HG03097 (cell line): ENCODE measurements at regions not wholly inside any gene's neighbourhood (a gene's known extent, or its start where the extent isn't known, plus 50 kb on each side); places are given as distances from the start of the nearest gene placed in this dataset.

ENCODE experiments used
- ATAC-seq: cut with Tn5 transposase; IDR thresholded peaks from one replicate; pipeline ENCODE4 v1.9.1; 2021; ENCODE audit not compliant: unreplicated experiment, low FRiP score

DNA sequence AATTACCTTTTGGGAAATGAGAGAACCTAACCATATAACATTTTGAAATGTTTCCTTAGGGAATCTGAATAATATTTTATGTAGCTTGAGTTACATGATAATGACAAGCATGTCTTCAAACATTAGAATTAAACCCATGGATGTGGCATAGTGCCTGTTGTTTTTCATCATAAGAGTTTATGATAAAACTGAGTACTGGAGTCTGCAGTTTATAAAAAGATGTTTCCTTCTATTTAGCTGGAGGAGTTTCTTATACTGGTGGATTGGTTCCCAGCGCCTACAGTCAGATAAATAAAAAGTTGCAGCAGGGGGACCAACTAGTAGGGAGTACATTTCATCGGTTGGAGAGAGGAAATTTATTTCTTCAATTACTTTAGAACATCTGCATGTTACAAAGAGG, 70.1 kb upstream of the PCDH18 start:
- ATAC-seq, result no peak

DNA sequence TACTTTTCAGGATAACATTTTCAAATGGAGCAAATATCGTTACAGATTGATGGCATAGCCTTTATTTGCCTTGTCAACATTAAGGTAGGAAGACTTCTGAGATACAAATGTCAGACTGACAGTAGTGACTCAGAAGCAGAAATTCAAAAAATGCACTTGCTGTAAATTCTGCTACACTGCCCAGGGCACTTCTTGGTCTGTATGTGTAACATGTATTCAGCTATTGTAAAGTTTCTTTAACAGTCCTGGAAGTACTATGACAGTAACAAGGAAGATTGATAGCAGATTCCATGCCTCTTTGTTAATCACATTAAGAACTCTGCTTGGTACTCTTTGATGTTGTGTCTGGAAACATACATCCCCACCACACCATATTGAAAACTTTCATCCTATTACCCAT, 69.6 kb upstream of the PCDH18 start:
- ATAC-seq, result no peak

DNA sequence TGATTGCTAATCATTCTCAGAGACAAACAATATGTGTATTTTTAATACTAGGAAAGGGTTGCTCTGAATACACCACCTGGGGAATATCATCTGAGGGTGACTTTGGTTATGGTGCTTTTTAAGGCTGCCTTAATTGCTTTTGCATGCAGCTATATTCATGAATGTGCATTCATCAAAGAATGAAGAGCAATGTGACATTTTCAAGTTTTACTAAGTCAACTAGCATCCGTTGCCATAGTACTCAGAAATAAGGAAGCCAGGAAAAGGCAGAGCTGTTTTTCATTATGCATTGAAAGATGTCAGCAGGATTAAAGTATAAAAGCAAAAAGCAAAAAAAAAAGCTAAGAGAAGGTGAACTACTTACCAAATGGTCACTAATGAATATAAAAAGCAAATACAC, 67.4 kb upstream of the PCDH18 start:
- ATAC-seq, result no peak

DNA sequence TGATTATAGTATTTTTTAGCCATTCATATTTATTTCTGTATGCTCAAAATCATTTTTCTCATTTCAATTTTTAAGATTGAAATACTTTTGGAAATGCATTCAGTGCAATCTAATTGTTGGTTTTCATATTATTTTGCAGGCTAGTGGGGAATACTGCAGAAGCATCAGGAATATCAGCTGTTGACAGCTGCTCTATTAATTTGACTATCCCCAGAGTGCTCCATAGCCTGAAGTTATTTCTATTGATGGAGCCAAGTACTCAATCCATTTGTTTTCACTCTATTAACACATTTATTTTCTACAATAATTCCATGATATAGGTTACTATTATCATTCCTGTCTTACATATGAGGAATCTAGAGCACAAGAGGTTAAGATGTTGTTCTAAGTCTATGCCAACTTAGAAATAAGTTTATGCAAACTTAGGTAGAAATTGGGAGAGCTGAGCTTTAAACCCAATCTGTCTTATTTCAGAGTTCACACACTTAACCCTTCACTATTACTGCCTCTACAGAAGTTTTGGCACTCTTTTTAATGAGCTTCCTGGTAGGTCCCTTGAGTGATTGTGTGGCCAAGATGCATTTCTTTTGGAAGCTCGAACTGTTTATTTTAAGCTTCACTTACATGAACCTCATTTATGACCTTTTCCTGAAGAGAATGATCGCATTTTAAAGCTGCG, 65.6 kb upstream of the PCDH18 start:
- ATAC-seq, result no peak

DNA sequence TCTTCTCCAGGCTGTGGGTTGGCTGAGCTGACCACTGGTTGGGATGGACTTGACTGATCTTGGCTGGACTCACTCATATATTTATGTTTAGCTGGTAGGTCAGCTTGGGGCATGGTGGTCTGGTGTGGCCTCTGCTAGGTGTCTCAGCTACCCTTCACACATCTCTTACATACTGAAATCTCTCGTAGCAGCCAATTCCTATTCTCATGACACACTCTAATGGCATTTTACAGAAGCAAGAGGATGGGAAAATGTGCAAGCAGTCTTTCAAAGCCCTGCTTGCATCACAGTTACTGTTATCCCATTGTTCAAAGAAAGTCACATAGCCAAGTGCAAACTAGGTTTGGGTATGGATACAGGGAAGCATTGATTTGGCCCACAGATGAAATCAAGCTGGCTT, 55.5 kb upstream of the PCDH18 start:
- no peak for ATAC-seq

DNA sequence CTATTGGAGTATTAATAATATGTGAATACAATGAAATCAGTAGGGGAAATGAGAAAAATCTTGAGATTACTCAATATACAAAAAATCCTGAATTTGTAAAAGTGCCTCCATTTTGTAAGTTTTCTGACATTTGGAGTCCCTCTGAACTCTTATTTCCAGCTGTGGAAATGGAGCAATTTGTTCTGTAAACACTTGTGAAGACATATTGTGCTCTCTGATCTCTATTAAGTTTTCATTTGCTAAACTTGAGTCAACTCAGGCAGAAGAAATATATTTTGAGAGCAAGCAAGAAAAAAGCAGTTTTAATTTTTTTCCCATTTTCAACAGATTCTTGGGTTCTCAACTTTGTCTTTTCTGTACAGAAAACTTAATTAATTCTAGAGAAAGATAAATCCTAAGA, 51.4 kb upstream of the PCDH18 start:
- no peak for ATAC-seq
